Activated CD8-positive, alpha-beta memory T cell treated with anti-CD3 and anti-CD28 coated beads, Interleukin-2, amount 50 U/mL, for 4 hours (primary cell): ENCODE measurements at regions not wholly inside any gene's neighbourhood (a gene's known extent, or its start where the extent isn't known, plus 50 kb on each side); places are given as distances from the start of the nearest gene placed in this dataset.

ENCODE experiments used
- DNase-seq: peaks from one replicate; pipeline ENCODE4 v3.0.0-alpha.2; 2020

DNA sequence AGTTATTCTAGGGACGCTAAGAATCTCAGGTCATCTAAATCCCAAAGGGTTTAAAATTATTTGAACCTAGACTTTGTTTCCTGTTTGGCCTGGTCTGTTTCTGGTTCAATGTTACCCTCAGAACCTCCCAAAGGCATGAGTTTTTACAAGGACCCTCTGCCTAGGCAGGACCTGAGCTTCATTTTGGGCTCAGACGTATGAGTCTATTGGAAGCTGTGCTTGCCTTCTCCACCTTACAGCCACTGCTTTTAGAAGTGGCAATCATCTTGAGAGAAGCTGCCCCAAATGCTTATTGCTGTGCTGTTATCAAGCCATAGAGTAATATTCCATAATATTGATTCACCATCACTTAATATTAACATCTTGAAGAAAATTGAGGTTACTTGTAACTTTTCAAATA lies 510.4 kb downstream of the TLE4 start:
- no peak for DNase-seq

DNA sequence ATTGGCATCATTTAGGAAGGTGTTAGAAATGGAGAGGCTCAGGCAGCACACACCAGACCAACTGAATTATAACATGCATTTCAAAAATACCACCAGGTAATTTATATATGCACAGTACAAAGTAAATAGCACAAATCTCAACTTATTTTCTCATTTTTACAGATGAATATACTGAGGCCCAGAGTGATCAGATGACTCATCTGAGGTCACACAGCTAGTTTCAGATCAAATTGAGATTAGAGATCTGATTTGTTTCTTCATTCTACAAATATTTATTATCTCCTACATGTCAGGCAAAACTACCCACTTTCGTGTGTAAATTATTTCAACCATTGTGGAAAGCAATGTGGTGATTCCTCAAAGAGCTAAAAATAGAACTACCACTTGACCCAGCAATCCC lies 507.1 kb downstream of the TLE4 start:
- no peak for DNase-seq

DNA sequence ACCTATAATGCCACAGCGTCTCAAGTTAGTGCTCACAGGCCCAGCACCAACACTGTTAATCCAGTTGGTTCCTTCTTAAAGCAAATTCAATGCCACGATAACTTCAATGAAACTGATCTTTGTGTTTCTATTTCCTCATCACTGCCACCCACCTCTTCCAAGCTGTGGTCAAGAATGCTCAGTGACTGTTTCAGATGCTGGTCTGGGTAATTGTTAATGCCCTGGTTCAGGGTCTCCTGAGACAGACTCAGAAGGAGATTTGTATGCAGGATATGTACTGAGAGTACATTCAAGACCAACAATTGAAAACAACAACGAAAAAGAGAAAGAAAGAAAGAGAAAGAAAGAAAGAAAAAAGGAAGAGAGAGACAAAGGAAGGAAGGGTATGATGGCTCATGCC lies 505.3 kb downstream of the TLE4 start:
- DNase-seq = no peak

DNA sequence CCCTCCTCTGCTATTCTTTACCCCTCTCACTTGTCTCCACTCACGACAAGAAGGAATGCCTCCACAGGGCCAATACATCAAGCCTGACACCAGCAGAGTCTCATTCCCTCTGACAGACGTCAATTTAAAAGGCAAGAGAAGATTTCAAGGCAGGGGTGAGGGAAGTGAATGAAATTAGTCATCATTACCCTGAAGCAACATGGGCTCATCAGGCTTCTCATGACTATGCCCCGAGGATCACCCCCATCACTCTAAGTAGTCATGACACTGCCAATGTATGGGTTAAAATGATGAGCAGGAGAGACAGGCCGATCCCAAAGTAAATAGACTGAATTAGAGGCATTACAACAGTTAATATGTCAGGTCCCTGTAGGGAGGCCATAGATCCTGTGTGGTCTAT lies 504.4 kb downstream of the TLE4 start:
- no peak for DNase-seq

DNA sequence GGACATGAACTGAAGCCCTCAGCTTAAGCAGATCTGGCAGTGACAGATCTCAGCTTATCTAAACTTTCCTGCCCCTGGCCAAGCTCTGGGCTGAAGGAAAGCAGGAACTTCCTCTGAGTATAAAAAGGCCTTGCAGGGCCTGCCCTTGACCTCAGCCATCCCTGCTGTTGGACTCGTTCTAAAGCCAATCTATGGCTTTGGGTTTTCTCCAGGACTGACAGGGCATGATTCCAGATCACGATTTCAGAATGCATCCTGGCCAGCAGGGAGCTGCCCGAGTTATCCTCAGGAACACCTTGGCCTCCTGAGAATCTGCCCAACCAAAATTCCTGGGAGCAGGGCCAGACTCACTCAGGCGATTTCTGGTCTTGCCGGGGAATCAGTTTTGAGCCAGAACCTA lies 502.7 kb downstream of the TLE4 start:
- no peak for DNase-seq

DNA sequence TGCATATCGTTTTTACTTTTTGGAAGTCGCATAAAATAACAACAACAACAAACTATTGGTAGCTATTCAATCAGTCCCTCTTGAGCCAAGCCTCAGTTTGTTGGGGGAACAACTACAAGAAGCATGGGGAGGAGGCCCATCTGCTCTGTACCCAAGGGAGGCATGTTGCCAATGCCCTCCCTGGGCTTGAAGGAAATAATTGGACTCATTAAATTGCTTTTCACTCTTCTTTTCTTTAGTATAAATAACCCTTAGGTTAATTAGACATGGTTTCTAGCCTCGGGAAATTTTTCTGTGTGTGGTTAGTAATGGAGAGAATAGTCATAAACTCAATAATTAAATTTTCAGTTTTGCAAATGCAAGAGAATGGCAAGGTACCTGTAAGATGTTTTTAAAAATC lies 500.7 kb downstream of the TLE4 start:
- no peak for DNase-seq

DNA sequence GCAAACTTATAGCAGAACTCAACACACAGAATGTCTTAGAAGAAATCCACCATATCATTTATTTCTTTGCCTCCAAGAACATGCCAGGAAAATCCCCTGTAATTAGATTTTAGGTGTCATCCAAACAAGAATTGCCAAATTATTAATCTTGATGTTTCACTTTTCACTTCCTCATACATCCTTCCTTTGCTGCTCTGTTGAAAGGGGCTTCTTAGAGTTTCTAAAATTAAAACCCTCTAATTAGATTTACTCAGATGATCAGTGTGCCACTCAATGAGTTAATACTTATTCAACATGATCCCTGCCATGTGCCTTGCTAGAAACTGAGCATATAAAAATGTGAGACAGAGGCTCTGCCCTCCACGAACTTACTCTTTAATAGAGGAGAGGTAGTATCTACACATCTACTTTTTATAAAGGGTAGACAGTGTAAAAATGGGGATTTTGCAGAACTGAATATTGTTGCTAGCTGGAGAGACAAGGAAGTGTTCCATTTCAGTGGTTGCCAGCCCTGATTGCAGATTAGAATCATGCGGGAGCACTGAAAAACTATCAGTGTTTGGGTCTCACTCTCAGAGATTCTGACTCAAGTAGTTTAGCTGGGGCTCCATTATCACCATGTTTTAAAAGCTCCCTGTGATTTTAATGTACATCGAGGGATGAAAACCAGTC lies 498.4 kb downstream of the TLE4 start:
- no peak for DNase-seq

DNA sequence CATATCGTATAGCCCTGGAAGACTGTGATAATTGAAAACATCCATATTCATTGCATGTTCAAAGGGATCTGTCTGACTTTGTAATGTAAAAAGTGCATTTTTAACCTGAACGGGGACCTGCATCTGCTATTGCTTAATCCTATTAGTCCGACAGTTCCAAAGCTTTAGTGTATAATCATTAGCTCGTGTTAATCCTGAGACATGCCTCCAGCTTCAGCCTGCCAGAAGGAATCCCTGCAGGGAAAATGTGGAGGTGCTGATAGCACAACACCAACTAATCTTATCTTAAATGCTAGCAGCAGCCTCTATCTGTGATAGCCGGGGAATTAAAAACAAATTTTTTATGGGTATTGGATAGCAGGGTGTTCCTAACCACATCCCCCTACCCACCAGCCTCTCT lies 495.2 kb downstream of the TLE4 start:
- no peak for DNase-seq

DNA sequence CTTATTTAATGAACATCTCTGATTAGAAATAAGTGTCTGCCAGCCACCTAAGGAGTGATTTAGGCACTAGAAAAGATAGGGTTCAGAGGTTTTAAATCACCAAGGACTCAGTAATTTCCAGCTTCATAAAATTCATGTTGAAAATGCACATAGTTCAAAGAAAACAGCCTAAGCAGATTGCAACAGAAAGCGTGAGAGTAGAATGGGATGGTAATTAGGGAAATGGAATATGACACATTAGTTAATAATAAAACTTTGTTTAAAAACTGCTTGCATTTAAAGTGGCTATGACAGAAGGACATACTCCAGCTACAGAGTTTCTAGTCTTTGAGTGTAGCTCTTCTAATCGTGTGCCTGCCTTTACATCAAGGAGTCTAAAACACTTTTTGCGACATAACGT lies 490.8 kb downstream of the TLE4 start:
- no peak for DNase-seq

DNA sequence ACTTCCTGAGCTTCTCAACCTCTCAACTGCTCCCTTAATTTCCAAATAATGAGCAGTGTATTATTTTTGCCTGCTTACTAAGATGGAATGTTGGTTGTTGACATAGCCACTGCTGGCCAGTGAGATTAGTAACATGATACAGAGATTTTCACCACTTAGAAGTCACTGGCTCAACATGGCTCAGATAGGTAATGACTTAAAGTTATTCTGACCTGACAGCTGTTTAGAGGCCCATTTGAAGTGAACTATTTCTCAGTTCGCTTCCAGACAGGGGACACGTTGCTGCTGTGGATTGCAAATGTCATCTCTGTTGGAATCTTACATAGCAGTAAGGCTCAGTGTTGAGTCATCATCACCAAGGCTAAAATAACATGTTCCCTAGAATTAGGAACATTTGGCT lies 490.2 kb downstream of the TLE4 start:
- DNase-seq = no peak

DNA sequence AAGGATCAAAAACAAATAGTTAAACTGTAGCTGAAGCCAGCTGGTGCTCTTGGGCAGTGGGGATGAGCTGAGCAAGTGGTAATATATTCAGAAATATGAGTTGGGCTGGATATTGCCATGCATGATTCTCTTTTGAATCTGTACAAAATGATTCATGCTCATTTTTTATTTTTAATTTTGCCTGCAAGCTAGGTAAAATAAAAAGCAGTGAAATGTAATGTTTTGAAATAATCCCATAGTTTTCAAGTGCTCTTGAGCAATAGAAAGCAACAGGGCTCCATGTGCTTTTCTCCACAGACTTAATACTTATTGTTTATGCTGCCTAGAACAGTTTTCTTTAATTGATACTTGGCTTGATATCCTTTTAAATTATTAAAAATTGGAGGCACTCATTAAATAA lies 489.3 kb downstream of the TLE4 start:
- no peak for DNase-seq

DNA sequence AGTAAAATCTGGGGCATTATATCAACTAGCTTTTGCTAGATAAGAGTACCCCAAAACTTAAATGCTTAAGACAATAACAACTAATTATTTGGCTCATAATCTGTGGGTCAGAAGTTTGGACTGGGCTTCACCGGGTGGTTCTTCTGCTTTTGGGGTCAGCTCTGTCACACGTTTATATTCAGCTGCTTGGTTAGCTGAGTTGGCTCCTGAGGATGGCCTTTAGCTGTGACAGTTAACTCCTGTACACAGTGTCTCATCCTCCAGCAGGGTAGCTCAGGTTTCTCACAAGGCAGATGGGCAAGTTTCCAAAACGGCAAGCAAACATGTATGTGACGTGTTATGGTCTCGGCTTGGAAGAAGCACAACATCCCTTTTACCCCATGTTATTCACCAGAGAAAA lies 488.2 kb downstream of the TLE4 start:
- DNase-seq = no peak

DNA sequence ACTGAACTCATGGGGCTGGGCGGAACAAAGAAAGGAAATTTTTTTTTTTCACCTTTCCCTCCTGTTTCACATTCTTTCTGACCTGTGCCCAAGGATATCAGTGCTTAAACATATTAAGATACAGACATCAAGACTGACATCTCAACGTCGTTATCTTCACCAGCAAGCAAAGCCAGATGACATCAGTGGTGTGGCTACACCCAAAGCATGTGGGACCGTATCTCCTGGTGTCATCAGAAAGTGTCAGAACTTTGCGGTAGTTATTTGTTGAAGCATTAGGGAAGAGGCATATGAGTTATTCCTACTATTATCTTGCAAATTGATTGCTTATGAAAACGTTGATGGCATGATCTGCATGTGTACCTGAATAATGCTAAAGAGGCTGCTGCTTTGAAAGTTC lies 487.4 kb downstream of the TLE4 start:
- no peak for DNase-seq

DNA sequence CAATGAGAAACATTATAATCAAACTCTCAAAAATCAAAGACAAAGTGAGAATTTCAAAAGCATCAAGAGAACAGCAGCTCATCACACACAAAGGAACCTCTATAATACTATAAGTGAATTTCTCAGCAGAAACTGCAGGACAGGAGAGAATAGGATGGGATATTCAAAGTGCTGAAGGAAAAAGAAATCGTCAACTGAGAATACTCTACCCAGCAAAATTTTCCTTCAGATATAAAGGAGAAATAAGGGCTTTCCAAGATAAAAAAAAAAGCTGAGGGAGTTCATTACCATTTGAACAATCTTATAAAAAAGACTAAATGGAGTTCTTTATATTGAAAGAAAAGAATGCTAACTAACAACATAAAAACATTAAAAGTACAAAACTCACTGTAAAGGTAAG lies 481.1 kb downstream of the TLE4 start:
- DNase-seq = no peak

DNA sequence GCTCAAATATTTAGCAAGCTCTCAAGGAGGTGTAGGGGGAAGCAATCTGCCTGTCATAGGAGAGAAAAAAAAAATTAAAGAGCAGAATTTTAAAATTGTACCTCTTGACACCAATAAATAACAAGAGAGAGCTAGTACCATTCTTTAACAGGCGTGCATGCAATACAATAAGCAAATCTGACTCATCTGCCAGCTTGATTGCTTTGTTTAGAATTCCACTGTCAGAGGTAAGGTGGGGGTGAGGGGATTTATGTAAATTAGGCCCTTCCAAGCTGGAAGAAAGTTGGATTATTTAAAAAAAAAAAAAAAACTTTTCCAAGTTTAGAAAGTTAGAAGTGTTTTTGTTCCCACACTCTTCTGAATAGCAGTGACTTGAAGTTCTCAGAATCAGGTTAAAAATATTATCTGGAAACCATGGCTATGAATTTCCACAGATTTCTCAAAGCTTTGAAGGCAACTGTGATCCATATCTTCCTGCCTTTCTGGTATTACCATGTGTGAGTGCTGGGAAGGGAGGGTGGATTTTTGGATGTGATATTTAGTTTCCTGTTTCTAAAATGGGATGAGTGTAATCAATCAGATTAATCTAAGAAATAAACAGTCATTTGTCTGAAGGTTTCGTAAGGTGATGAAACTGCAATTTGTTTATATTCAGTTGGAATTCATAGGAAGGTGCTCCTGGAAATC lies 477.5 kb downstream of the TLE4 start:
- no peak for DNase-seq

DNA sequence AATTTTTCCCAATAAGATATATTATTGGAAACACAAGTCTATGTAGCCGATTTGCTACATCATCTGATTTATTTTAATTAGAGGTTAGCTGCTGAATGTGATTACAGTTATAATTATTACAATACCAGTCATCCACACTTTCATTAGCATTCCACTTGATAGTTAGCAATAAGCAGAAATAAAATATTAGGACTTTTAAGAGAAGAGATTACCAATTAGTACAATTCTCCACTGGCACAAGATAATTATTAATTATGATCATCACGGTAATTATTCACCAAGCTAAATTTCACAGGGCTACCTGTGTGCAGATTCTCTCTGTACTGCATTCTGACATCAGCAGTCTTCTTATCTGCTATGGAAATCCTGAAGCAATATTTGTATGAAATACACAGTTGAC lies 474.7 kb downstream of the TLE4 start:
- no peak for DNase-seq

DNA sequence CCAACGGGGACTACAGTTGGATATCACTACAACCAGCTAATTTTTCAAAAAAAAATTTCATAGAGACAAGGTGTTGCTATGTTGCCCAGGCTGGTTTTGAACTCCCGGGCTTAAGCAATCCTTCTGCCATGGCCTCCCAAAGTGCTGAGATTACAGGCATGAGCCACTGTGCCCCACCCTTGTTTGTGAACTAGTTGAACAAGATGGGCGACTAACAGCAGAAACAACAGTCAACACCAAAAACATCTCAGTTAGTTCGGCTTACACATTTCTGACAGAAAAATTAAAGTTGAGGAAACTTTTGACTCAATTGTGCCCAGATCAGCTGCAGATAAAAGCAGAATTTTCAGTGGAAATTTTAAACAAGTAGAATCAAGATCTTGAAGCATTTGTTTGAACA lies 470.1 kb downstream of the TLE4 start:
- DNase-seq = no peak

DNA sequence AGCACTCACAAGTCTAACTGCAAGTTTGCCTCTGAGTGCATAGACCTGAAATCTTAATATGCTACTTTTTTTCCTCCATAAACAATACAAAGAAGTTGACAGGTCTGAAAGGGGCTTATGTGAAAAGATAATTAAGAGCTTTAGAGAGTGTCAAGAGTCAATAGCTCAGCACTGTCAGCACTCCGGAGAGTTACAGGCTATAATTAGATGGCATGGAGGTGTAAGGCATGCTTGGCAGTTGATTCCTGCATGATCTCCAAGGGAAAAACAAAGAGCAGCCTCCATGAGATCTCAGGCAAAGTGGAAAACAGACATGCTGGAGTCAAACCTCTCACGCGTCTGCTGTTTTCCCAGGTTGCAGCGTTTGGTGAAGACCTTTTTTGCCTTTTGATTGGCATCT lies 468.7 kb downstream of the TLE4 start:
- DNase-seq = no peak

DNA sequence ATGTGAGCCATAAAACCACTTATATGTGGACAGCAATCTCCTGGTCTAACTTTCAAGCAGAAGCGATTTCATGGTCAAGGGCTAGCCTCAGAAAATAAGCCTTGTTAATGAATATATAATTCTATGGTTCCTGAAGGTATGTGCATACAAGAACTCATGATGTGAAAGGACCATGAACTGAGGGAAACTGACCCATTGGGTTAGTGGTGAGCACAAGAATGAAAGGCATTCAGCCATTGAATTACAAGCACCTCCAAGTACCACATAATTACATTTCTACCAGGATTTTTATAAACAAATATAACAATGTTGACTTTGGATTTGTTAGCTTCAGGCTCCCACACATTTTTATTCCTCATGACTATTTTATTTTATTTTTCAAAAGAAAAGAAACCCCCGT lies 459.0 kb downstream of the TLE4 start:
- DNase-seq = no peak

DNA sequence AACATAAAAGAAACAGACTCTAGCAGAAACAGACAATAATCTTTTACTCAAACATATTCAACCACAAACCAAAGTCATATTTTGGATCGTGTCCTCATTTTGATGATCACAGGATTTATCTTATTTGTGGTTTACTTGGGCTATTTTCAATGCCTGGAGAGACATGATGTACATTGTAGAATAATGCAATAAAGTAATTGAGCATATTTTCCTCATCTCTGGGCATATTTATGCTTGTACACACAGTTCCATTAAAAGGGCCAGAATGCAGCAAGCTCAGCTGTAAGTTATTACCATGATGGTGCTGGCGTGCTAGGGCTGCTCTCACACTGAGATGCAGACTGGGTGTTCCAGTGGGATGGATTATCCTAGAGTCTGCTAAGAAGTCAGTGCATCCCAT lies 456.7 kb downstream of the TLE4 start:
- no peak for DNase-seq

DNA sequence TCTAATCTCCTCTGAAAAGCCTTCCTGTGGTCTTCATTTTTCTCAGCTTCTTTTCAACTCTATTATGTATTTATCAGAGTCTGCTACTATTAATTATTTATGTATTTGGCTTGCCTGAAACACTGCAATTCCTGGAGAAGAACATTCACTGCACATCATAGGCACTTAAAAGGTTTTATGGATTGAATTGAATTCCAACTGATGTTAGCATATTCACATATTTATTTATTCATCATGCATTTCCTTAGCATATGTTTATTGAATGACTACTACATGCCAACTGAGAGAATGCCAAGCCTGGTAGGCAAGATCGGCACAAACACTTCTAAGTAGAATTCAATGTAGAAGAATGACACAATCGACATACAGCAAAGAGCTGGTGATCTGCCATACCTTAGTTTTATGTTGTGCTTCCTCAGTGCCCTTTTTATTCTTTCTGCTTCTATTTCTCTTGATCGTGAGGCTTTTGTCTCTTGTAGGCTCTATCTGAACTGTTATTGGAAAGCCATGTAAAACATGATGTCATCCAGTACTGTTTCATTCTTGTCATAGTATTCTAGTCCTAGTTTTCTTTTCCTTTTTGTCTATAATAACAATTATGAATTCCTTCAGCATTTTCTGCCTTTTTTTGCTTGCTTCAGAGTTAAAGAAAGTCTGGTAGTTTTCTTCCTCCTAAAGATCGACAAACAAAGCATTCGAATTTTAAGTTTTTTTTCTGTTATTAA lies 454.2 kb downstream of the TLE4 start:
- DNase-seq = no peak

DNA sequence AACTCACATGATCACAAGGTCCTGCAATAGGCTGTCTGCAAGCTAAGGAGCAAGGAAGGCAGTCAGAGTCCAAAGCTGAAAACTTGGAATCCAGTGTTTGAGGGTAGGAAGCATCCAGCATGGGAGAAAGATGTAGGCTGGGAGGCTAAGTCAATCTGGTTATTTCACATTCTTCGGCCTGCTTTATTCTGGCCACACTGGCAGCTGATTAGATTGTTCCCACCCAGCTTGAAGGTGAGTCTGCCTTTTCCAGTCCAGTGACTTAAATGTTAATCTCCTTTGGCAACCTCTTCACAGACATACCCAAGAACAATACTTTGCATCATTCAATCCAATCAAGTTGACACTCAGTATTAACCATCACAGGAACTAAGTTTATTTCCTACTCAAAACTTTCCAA lies 453.4 kb downstream of the TLE4 start:
- no peak for DNase-seq

DNA sequence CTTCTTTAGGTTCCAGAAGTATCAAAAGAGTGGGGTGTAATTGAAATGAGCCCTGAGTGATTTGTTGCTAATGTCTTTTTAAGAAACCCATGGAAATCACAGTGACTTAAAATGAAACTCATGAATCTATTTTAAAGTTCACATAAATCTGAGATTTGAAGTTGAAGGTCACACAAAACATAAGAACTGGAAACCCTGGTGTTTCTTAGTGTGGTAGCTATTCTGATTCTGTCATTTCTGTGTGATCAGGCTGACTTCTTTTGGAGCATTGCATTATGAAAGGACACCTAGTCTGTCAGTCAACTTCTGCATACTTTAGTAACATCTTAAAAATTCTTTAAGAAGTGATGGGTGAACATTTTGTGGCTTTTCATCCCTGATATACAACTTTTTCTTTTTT lies 448.8 kb downstream of the TLE4 start:
- DNase-seq = no peak

DNA sequence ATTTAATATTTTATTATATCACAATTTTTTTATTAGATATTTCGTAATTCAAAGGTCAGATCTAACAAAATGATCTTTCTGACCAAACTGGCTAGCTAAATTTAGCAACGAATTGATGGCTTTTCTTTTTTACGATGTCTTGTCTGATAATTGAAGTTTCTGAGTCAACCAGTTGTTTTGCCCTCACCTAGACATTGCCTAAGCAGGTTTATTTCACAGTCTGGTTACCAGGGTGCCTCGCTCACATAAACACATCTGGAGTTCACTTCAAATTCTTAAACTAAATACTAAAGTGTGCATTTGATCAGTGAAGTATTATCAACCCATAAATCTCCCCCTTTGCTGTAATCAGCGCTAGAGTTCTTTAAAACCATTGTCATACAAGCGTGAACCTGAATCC lies 448.3 kb downstream of the TLE4 start:
- no peak for DNase-seq

DNA sequence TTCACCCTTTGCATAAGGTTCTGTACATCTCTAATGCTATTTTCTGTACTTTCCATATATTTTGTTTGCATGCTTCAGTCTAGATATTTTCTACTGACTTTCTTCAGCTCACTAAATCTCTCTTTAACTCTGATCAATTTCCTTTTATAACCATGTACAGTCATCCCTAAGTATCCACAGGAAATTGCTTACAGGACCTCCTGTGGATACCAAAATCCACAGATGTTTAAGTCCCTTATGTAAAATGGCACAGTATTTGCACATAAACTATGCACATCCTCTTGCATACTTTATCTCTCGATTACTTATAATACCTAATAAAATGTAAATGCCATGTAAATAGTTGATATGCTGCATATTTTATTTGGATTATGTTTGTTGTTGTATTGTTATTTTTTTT lies 442.1 kb downstream of the TLE4 start:
- no peak for DNase-seq
